ENCODE measurements at regions not wholly inside any gene's neighbourhood (a gene's known extent, or its start where the extent isn't known, plus 50 kb on each side); places are given as distances from the start of the nearest gene placed in this dataset.
"Not testable (repeated sequence)": the region's sequence is repeated elsewhere in the genome, so short reads cannot be mapped to it uniquely, and the experiment has no call there.

GRCh38 chr2:75925331-75926024 is 214.8 kb upstream of the GCFC2 start:
- DNase-seq (ENCODE audit: low read depth in 3 of 3, low spot score in 1 of 3) = no peak

GRCh38 chr2:75922191-75922590 is 211.5 kb upstream of the GCFC2 start:
- DNase-seq (ENCODE audit: low read depth in 3 of 3, low spot score in 1 of 3) = no peak

GRCh38 chr2:75920859-75921551 is 210.3 kb upstream of the GCFC2 start:
- no peak for DNase-seq (ENCODE audit: low read depth in 3 of 3, low spot score in 1 of 3)

DNA sequence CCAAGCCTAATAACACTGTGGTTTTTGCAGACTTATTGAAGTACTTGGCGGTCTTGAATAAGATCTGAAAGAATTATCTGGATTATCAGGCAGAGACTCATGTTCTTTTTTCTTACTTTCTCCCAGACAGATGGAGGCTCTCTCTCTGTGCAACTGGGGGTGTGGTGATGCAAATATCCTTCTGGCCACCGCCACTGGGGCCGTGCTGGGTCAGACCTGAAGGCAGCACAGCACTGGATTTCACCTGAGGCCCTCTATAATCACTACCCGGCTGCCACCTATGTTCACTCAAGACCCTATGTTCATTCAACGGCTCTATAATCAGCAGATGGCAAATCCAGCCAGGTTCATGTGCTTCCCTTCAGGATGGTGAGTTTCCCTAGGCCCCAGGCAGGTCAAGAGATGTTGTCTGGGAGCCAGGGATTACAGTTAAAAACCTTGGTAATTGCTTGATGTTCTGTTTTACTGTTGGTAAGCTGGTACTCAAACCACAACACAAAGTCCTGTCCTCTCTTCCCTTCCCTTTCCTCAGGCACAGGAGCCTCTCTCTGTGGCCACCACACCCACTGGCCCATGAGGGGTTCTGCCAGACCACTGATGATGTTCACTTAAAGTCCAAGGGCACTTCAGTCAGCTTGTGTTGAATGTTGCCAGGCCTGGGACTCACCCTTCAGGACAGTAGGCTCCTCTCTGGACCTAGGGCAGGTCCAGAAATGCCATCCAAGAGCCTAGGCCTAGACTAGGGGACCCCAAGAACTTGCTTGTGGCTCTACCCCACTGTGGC is 205.3 kb upstream of the GCFC2 start:
- DNase-seq (ENCODE audit: low read depth in 3 of 3, low spot score in 1 of 3) = no peak

- no peak for DNase-seq (ENCODE audit: low read depth in 3 of 3, low spot score in 1 of 3)
These were observed 186.2 kb upstream of the GCFC2 start for GRCh38 chr2:75896779-75897366.

- DNase-seq (ENCODE audit: low read depth in 3 of 3, low spot score in 1 of 3) = no peak
These were observed 183.5 kb upstream of the GCFC2 start for GRCh38 chr2:75894170-75894569.

- no peak for DNase-seq (ENCODE audit: low read depth in 3 of 3, low spot score in 1 of 3)
These were observed 181.8 kb upstream of the GCFC2 start for GRCh38 chr2:75892490-75892889.

- no peak for DNase-seq (ENCODE audit: low read depth in 3 of 3, low spot score in 1 of 3)
These were observed 171.8 kb upstream of the GCFC2 start for GRCh38 chr2:75882530-75882929.

DNA sequence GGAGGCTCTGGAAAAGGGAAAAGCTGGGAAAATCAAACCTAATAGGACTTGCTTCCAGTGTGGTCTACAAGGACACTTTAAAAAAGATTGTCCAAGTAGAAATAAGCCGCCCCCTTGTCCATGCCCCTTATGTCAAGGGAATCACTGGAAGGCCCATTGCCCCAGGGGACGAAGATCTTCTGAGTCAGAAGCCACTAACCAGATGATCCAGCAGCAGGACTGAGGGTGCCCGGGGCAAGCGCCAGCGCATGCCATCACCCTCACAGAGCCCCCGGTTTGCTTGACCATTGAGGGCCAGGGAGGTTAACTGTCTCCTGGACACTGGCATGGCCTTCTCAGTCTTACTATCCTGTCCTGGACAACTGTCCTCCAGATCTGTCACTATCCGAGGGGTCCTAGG is 164.9 kb upstream of the GCFC2 start:
- DNase-seq (ENCODE audit: low read depth in 3 of 3, low spot score in 1 of 3) = not testable (repeated sequence)

DNA sequence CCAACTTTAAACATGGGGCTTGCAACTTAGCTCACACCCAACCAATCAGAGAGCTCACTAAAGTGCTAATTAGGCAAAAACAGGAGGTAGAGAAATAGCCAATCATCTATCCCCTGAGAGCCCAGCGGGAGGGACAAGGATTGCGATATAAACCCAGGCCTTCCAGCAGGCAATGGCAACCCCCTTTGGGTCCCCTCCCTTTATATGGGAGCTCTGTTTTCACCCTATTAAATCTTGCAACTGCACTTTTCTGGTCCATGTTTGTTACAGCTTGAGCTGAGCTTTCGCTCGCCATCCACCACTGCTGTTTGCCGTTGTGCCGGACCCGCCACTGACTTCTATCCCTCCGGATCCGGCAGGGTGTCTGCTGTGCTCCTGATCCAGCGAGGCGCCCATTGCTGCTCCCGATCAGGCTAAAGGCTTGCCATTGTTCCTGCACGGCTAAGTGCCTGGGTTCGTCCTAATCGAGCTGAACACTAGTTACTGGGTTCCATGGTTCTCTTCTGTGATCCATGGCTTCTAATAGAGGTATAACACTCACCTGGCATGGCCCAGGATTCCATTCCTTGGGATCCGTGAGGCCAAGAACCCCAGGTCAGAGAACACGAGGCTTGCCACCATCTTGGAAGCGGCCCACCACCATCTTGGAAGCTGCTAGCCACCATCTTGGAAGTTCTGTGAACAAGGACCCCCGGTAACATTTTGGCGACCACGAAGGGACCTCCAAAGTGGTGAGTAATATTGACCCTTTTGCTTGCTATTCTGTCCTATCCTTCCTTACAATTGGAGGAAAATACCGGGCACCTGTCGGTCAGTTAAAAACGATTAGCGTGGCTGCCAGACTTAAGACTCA is 161.3 kb upstream of the GCFC2 start:
- DNase-seq (ENCODE audit: low read depth in 3 of 3, low spot score in 1 of 3) = not testable (repeated sequence)

- no peak for DNase-seq (ENCODE audit: low read depth in 3 of 3, low spot score in 1 of 3)
These were observed 160.0 kb upstream of the GCFC2 start for GRCh38 chr2:75870651-75871137.

GRCh38 chr2:75870133-75870532 is 159.4 kb upstream of the GCFC2 start:
- no peak for DNase-seq (ENCODE audit: low read depth in 3 of 3, low spot score in 1 of 3)

- no peak for DNase-seq (ENCODE audit: low read depth in 3 of 3, low spot score in 1 of 3)
These were observed 155.0 kb upstream of the GCFC2 start for GRCh38 chr2:75865702-75866101.

- no peak for DNase-seq (ENCODE audit: low read depth in 3 of 3, low spot score in 1 of 3)
These were observed 154.4 kb upstream of the GCFC2 start for GRCh38 chr2:75865083-75865482.

DNA sequence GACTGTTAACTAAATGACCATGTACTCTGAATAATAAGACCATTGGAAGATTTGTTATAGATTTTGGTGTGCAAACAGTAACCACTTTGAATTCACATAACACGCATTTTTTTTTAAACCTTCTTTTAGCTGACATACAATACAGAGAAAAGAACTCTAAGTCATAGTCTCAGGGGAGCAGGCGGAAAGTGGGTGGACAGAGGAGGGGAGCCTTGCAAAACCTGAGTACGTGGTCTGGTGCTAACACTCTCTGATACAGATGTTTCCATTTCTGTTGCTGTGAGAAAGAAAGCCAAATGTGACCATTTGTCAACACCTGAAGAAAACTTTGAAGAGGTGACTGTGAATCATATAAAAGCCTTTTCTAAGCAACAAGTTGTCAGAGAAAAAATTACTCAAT is 151.8 kb upstream of the GCFC2 start:
- no peak for DNase-seq (ENCODE audit: low read depth in 3 of 3, low spot score in 1 of 3)

- no peak for DNase-seq (ENCODE audit: low read depth in 3 of 3, low spot score in 1 of 3)
These were observed 142.7 kb upstream of the GCFC2 start for GRCh38 chr2:75853436-75853835.

- no peak for DNase-seq (ENCODE audit: low read depth in 3 of 3, low spot score in 1 of 3)
These were observed 141.9 kb upstream of the GCFC2 start for GRCh38 chr2:75852639-75853038.

DNA sequence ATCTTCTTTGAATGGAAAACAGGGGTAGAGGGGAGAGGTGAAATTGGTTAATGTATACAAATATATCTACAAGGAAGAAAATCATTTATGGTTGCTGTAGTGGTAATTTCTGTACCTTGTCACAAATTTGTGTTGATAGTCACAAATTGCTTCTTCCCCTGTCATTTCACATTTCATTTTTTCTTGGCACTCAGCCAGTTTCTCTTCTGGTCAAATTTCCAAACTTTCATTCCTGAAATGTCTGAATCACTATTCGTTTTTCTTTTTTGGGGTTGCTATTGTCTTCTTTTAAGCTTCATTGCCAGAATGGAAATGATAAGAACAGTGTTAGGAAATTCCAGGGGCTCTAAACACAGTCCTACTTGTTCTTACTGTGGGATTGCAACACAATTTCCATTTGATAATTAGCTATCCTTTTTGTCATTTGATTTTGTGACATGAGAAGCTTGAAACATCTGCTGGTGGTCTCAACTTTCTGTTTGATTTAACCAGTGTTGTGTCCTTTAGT is 136.0 kb upstream of the GCFC2 start:
- DNase-seq (ENCODE audit: low read depth in 3 of 3, low spot score in 1 of 3) = no peak

DNA sequence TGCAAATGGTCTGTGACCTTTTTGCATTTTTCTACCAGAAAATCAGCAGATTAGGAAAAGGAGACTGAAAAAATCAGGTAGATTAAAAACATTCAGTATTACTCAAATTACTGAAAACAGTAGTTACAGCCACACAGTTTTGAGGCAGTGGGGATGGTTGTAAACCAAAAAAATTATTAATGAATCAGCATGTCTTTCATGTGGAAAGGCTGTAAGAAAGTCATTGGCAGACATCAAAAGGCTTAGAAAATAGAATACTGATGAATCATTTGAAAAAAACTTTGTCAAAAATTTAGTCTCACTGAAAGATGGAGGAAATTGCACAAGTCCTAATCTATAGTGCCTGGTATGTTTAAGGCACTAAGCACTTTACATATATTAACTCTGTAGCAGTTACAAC is 133.9 kb upstream of the GCFC2 start:
- no peak for DNase-seq (ENCODE audit: low read depth in 3 of 3, low spot score in 1 of 3)

GRCh38 chr2:75834588-75834987 is 123.9 kb upstream of the GCFC2 start:
- not testable (repeated sequence) for DNase-seq (ENCODE audit: low read depth in 3 of 3, low spot score in 1 of 3)
